ENCODE measurements at regions not wholly inside any gene's neighbourhood (a gene's known extent, or its start where the extent isn't known, plus 50 kb on each side); places are given as distances from the start of the nearest gene placed in this dataset.
"Not testable (repeated sequence)": the region's sequence is repeated elsewhere in the genome, so short reads cannot be mapped to it uniquely, and the experiment has no call there.

GRCh38 chr2:208811885-208812284 is 405.3 kb downstream of the PTH2R start:
- DNase-seq = not testable (repeated sequence)

GRCh38 chr2:208819190-208819589 is 412.6 kb downstream of the PTH2R start:
- no peak for DNase-seq

GRCh38 chr2:208820014-208820688 is 413.6 kb downstream of the PTH2R start:
- DNase-seq = no peak

GRCh38 chr2:208827109-208827508 is 420.5 kb downstream of the PTH2R start:
- no peak for DNase-seq

- DNase-seq = no peak
Observed at GRCh38 chr2:208827549-208828221, 421.1 kb downstream of the PTH2R start.

GRCh38 chr2:208830203-208830602 is 423.6 kb downstream of the PTH2R start:
- no peak for DNase-seq

GRCh38 chr2:208847651-208848050 is 441.1 kb downstream of the PTH2R start:
- no peak for DNase-seq

GRCh38 chr2:208854717-208855116 is 448.1 kb downstream of the PTH2R start:
- no peak for DNase-seq

GRCh38 chr2:208867374-208867773 is 460.8 kb downstream of the PTH2R start:
- no peak for DNase-seq

- no peak for DNase-seq
Observed at GRCh38 chr2:208872591-208872990, 466.0 kb downstream of the PTH2R start.

- DNase-seq = no peak
Observed at GRCh38 chr2:208879666-208880065, 473.1 kb downstream of the PTH2R start.

GRCh38 chr2:208880171-208880570 is 473.6 kb downstream of the PTH2R start:
- no peak for DNase-seq

- DNase-seq = no peak
Observed at GRCh38 chr2:208890486-208890885, 483.9 kb downstream of the PTH2R start.

GRCh38 chr2:208892203-208892602 is 485.6 kb downstream of the PTH2R start:
- DNase-seq = no peak

- DNase-seq = no peak
Observed at GRCh38 chr2:208906330-208906729, 499.7 kb downstream of the PTH2R start.

GRCh38 chr2:208915401-208915800 is 508.4 kb upstream of the MAP2 start:
- DNase-seq = no peak

- DNase-seq = no peak
Observed at GRCh38 chr2:208916881-208917280, 507.0 kb upstream of the MAP2 start.

GRCh38 chr2:208921358-208921757 is 502.5 kb upstream of the MAP2 start:
- DNase-seq = not testable (repeated sequence)

GRCh38 chr2:208927867-208928266 is 496.0 kb upstream of the MAP2 start:
- no peak for DNase-seq

- peak; percentile 10 for DNase-seq
Observed at GRCh38 chr2:208929139-208929864, 494.5 kb upstream of the MAP2 start.

- DNase-seq = no peak
Observed at GRCh38 chr2:208929894-208930427, 493.9 kb upstream of the MAP2 start.

- DNase-seq = no peak
Observed at GRCh38 chr2:208935531-208935930, 488.3 kb upstream of the MAP2 start.

GRCh38 chr2:208937521-208937920 is 486.3 kb upstream of the MAP2 start:
- DNase-seq = no peak

- DNase-seq = no peak
Observed at GRCh38 chr2:208939852-208940251, 484.0 kb upstream of the MAP2 start.
